ENCODE measurements at regions not wholly inside any gene's neighbourhood (a gene's known extent, or its start where the extent isn't known, plus 50 kb on each side); places are given as distances from the start of the nearest gene placed in this dataset.

- H3K4me1 Mint-ChIP-seq (ENCODE audit: low read depth, unreplicated experiment): no peaks in the 10 kb centered on the region
These were observed 299.9 kb upstream of the ZMIZ1 start for GRCh38 chr10:78768876-78769275.

GRCh38 chr10:78769526-78769925 is 299.2 kb upstream of the ZMIZ1 start:
- no peak overlapping the region for H3K27ac Mint-ChIP-seq (ENCODE audit: unreplicated experiment)
- BruUV-seq (replicated peaks): no TSS peak

More at GRCh38 chr10:78768876-78769275, 299.9 kb upstream of the ZMIZ1 start:
- Mint-ChIP-seq H3K27ac (ENCODE audit: unreplicated experiment) (no peak overlapping the region), H3K27me3 (ENCODE audit: unreplicated experiment) (peaks cover 33% of the 10 kb centered on the region), H3K36me3 (ENCODE audit: insufficient read depth, unreplicated experiment) (no peaks in the 10 kb centered on the region), H3K4me3 (ENCODE audit: low read depth, unreplicated experiment) (no peak overlapping the region), H3K9me3 (ENCODE audit: low read depth, unreplicated experiment) (no peaks in the 10 kb centered on the region)
- intact Hi-C loops (cut with micrococcal nuclease; ENCODE audit: unreplicated experiment): no loop called here
- no peak for TF ChIP-seq CTCF (IDR thresholded peaks at IDR 0.05; ENCODE audit: unreplicated experiment)
- no peak for DNase-seq
- CTCF ChIA-PET: no interaction called here
- BruUV-seq (replicated peaks): no TSS peak

GRCh38 chr10:78770167-78771090 is 298.3 kb upstream of the ZMIZ1 start:
- BruUV-seq (replicated peaks): no TSS peak
- intact Hi-C loops (cut with micrococcal nuclease; ENCODE audit: unreplicated experiment): no loop called here
- Mint-ChIP-seq H3K27me3 (ENCODE audit: unreplicated experiment) (peaks cover 27% of the 10 kb centered on the region), H3K4me3 (ENCODE audit: low read depth, unreplicated experiment) (no peak overlapping the region), H3K36me3 (ENCODE audit: insufficient read depth, unreplicated experiment) (no peaks in the 10 kb centered on the region), H3K9me3 (ENCODE audit: low read depth, unreplicated experiment) (no peaks in the 10 kb centered on the region), H3K27ac (ENCODE audit: unreplicated experiment) (no peak overlapping the region), H3K4me1 (ENCODE audit: low read depth, unreplicated experiment) (no peaks in the 10 kb centered on the region)
- CTCF ChIA-PET: no interaction called here
- no peak for DNase-seq
- no peak for TF ChIP-seq CTCF (IDR thresholded peaks at IDR 0.05; ENCODE audit: unreplicated experiment)

More at GRCh38 chr10:78769526-78769925, 299.2 kb upstream of the ZMIZ1 start:
- H3K36me3 Mint-ChIP-seq (ENCODE audit: insufficient read depth, unreplicated experiment): no peaks in the 10 kb centered on the region
- no peak for DNase-seq
- H3K27me3 Mint-ChIP-seq (ENCODE audit: unreplicated experiment): peaks cover 33% of the 10 kb centered on the region
- TF ChIP-seq CTCF (IDR thresholded peaks at IDR 0.05; ENCODE audit: unreplicated experiment): no peak
- H3K4me1 Mint-ChIP-seq (ENCODE audit: low read depth, unreplicated experiment): no peaks in the 10 kb centered on the region
- CTCF ChIA-PET: no interaction called here
- intact Hi-C loops (cut with micrococcal nuclease; ENCODE audit: unreplicated experiment): no loop called here
- no peaks in the 10 kb centered on the region for H3K9me3 Mint-ChIP-seq (ENCODE audit: low read depth, unreplicated experiment)
- H3K4me3 Mint-ChIP-seq (ENCODE audit: low read depth, unreplicated experiment): no peak overlapping the region

GRCh38 chr10:78771260-78771659 is 297.5 kb upstream of the ZMIZ1 start:
- no TSS peak for BruUV-seq (replicated peaks)
- CTCF ChIA-PET: no interaction called here
- Mint-ChIP-seq H3K9me3 (ENCODE audit: low read depth, unreplicated experiment) (no peaks in the 10 kb centered on the region), H3K36me3 (ENCODE audit: insufficient read depth, unreplicated experiment) (no peaks in the 10 kb centered on the region), H3K4me3 (ENCODE audit: low read depth, unreplicated experiment) (no peak overlapping the region), H3K27ac (ENCODE audit: unreplicated experiment) (no peak overlapping the region), H3K27me3 (ENCODE audit: unreplicated experiment) (peaks cover 19% of the 10 kb centered on the region), H3K4me1 (ENCODE audit: low read depth, unreplicated experiment) (no peaks in the 10 kb centered on the region)
- DNase-seq: no peak
- intact Hi-C loops (cut with micrococcal nuclease; ENCODE audit: unreplicated experiment): no loop called here
- no peak for TF ChIP-seq CTCF (IDR thresholded peaks at IDR 0.05; ENCODE audit: unreplicated experiment)
